Neuronal stem cell (in vitro differentiated cells): ENCODE measurements at regions not wholly inside any gene's neighbourhood (a gene's known extent, or its start where the extent isn't known, plus 50 kb on each side); places are given as distances from the start of the nearest gene placed in this dataset.

Source experiments
- DNase-seq: peaks from one replicate; pipeline ENCODE4 v3.0.0-alpha.2; 2013; ENCODE audit warnings: low spot score
- H2AFZ ChIP-seq: one replicate; pipeline ENCODE4 v1.6.1; 2013; ENCODE audit warnings: mild to moderate bottlenecking, low read length, inconsistent platforms
- H2AK5ac ChIP-seq: 2 replicates; pipeline ENCODE4 v1.6.1; 2013; ENCODE audit warnings: low read depth, mild to moderate bottlenecking, inconsistent platforms, low read length, moderate library complexity, mixed read lengths
- H2BK120ac ChIP-seq: 2 replicates; pipeline ENCODE4 v1.6.1; 2013; ENCODE audit warnings: low read depth, mild to moderate bottlenecking, inconsistent platforms, low read length, moderate library complexity, mixed read lengths
- H2BK12ac ChIP-seq: one replicate; pipeline ENCODE4 v1.6.1; 2013; ENCODE audit warnings: low read length, inconsistent platforms
- H2BK15ac ChIP-seq: 2 replicates; pipeline ENCODE4 v1.6.1; 2013; ENCODE audit warnings: mild to moderate bottlenecking, low read length, inconsistent platforms, mixed read lengths
- H2BK5ac ChIP-seq: one replicate; pipeline ENCODE4 v1.6.1; 2013; ENCODE audit warnings: inconsistent platforms, mild to moderate bottlenecking, low read length, moderate library complexity
- H3K14ac ChIP-seq: one replicate; pipeline ENCODE4 v1.6.1; 2013; ENCODE audit warnings: low read length, inconsistent platforms
- H3K18ac ChIP-seq: 2 replicates; pipeline ENCODE4 v1.6.1; 2013; ENCODE audit warnings: low read length, inconsistent platforms
- H3K23ac ChIP-seq: 2 replicates; pipeline ENCODE4 v1.6.1; 2013; ENCODE audit warnings: low read depth, mild to moderate bottlenecking, mixed read lengths, low read length, inconsistent platforms; ENCODE audit not compliant: poor library complexity
- H3K27ac ChIP-seq: replicated peaks from 3 replicates; pipeline ENCODE4 v1.5.1; 2013; ENCODE audit warnings: low read length, inconsistent platforms
- H3K27me3 ChIP-seq, 3 experiments: 2 replicates each; pipeline ENCODE4 v1.6.1; 2013; ENCODE audit warnings: low read length in 3 of 3, mild to moderate bottlenecking in 2 of 3, inconsistent platforms in 1 of 3, low read depth in 1 of 3, mixed read lengths in 1 of 3, moderate library complexity in 1 of 3; ENCODE audit not compliant: control insufficient read depth in 3 of 3, insufficient read depth in 3 of 3
- H3K36me3 ChIP-seq, 2 donors: replicated peaks in 1 of 2; 2 replicates each; pipeline ENCODE4 v1.6.1; 2013; ENCODE audit warnings: low read length in 2 of 2; ENCODE audit not compliant: control insufficient read depth in 2 of 2, insufficient read depth in 2 of 2
- H3K4ac ChIP-seq: 2 replicates; pipeline ENCODE4 v1.6.1; 2013; ENCODE audit warnings: inconsistent platforms, mild to moderate bottlenecking, low read length, moderate library complexity
- H3K4me1 ChIP-seq, 2 donors: 1 replicate in 1 of 2; 2 replicates in 1 of 2; pipeline ENCODE4 v1.6.1; 2013; ENCODE audit warnings: low read length in 2 of 2, low read depth in 1 of 2; ENCODE audit not compliant: control insufficient read depth in 2 of 2, insufficient read depth in 1 of 2
- H3K4me2 ChIP-seq: one replicate; pipeline ENCODE4 v1.6.1; 2013; ENCODE audit warnings: mild to moderate bottlenecking, low read length, inconsistent platforms; ENCODE audit not compliant: insufficient read depth, poor library complexity, severe bottlenecking
- H3K4me3 ChIP-seq, 2 donors: 2 replicates each; pipeline ENCODE4 v1.5.1; 2013; ENCODE audit warnings: low read length in 2 of 2, mild to moderate bottlenecking in 2 of 2, inconsistent platforms in 1 of 2, moderate library complexity in 1 of 2
- H3K79me1 ChIP-seq: one replicate; pipeline ENCODE4 v1.6.1; 2013; ENCODE audit warnings: low read depth, mild to moderate bottlenecking, inconsistent platforms, low read length, moderate library complexity
- H3K9ac ChIP-seq: one replicate; pipeline ENCODE4 v1.6.1; 2013; ENCODE audit warnings: mild to moderate bottlenecking, low read depth, low read length, inconsistent platforms; ENCODE audit not compliant: poor library complexity
- H3K9me3 ChIP-seq, 2 donors: replicated peaks in 1 of 2; 2 replicates each; pipeline versions ENCODE3 to v1.6.1; 2013; ENCODE audit warnings: low read length in 2 of 2, mild to moderate bottlenecking in 2 of 2, inconsistent platforms in 1 of 2, low read depth in 1 of 2, mixed read lengths in 1 of 2, moderate library complexity in 1 of 2; ENCODE audit not compliant: control insufficient read depth in 2 of 2, insufficient read depth in 1 of 2
- H4K8ac ChIP-seq: one replicate; pipeline ENCODE4 v1.6.1; 2013; ENCODE audit warnings: low read depth, mild to moderate bottlenecking, inconsistent platforms, low read length, moderate library complexity
- H4K91ac ChIP-seq: one replicate; pipeline ENCODE4 v1.6.1; 2013; ENCODE audit warnings: low read length, low read depth, mild to moderate bottlenecking, inconsistent platforms; ENCODE audit not compliant: poor library complexity
- WGBS, 2 donors: extraction: QIAGEN DNeasy Blood & Tissue Kit; methylation state at CpG; one replicate each; pipeline ENCODE4 v1.1.7; 2013; ENCODE audit warnings: missing lambda C conversion rate in 2 of 2, mixed read lengths in 1 of 2; ENCODE audit not compliant: insufficient read length in 2 of 2, insufficient replicate concordance in 1 of 2; ENCODE audit errors: extremely low coverage in 2 of 2; 5-methylcytosine and 5-hydroxymethylcytosine counted together

- Histone ChIP-seq H3K4me3 (no peak overlapping the region), H3K18ac (no peak overlapping the region)
- WGBS, 2 donors = no CpG with 5 or more reads among the region's 5 CpGs
Measured at GRCh38 chr3:174720717-174721116, 138.4 kb upstream of the NAALADL2 start.

GRCh38 chr3:174725303-174725702 is 133.8 kb upstream of the NAALADL2 start:
- no CpG with 5 or more reads among the region's 3 CpGs for WGBS, 2 donors
- no peak overlapping the region for H3K27ac ChIP-seq
- H3K27me3 ChIP-seq = no peaks in the 10 kb centered on the region
- no peak overlapping the region for H2BK12ac ChIP-seq
- H3K18ac ChIP-seq = no peak overlapping the region
- no peaks in the 10 kb centered on the region for H3K36me3 ChIP-seq
- H3K4ac ChIP-seq = no peak overlapping the region
- no peak overlapping the region for H3K4me3 ChIP-seq
- no peaks in the 10 kb centered on the region for H3K79me1 ChIP-seq
- H3K9me3 ChIP-seq = no peaks in the 10 kb centered on the region
- H2BK120ac ChIP-seq = no peak overlapping the region
- no peak overlapping the region for H3K9ac ChIP-seq
- no peak overlapping the region for H2AFZ ChIP-seq
- H2BK15ac ChIP-seq = no peak overlapping the region
- H4K91ac ChIP-seq = no peak overlapping the region
- DNase-seq = no peak
- no peak overlapping the region for H3K14ac ChIP-seq
- H3K4me1 ChIP-seq = no peaks in the 10 kb centered on the region
- no peak overlapping the region for H3K4me2 ChIP-seq
- no peak overlapping the region for H4K8ac ChIP-seq
- no peak overlapping the region for H3K23ac ChIP-seq
- no peak overlapping the region for H2AK5ac ChIP-seq
- H2BK5ac ChIP-seq = no peak overlapping the region

More at GRCh38 chr3:174720717-174721116, 138.4 kb upstream of the NAALADL2 start:
- Histone ChIP-seq H3K4me2 (no peak overlapping the region), H2AK5ac (no peak overlapping the region), H3K36me3 (no peaks in the 10 kb centered on the region), H4K8ac (no peak overlapping the region), H2BK5ac (no peak overlapping the region), H3K27me3 (no peaks in the 10 kb centered on the region), H3K27ac (no peak overlapping the region), H3K4ac (no peak overlapping the region), H3K9ac (no peak overlapping the region), H3K79me1 (no peaks in the 10 kb centered on the region), H3K9me3 (no peaks in the 10 kb centered on the region), H2BK15ac (no peak overlapping the region), H2AFZ (no peak overlapping the region), H3K23ac (no peak overlapping the region), H4K91ac (no peak overlapping the region), H3K4me1 (no peaks in the 10 kb centered on the region), H2BK12ac (no peak overlapping the region), H3K14ac (no peak overlapping the region), H2BK120ac (no peak overlapping the region)
- no peak for DNase-seq

- Histone ChIP-seq H2BK15ac (no peak overlapping the region), H3K4me2 (no peak overlapping the region), H3K9me3 (peaks cover 4 to 7% of the 10 kb centered on the region in 2 donors), H3K27me3 (no peaks in the 10 kb centered on the region), H4K91ac (no peak overlapping the region), H3K4me3 (no peak overlapping the region), H3K36me3 (no peaks in the 10 kb centered on the region), H3K14ac (no peak overlapping the region), H4K8ac (no peak overlapping the region), H3K18ac (no peak overlapping the region), H2AFZ (no peak overlapping the region), H2BK120ac (no peak overlapping the region), H3K9ac (no peak overlapping the region), H3K23ac (no peak overlapping the region), H3K27ac (no peak overlapping the region), H3K4me1 (peaks cover 0 to 4% of the 10 kb centered on the region in 2 donors), H3K4ac (no peak overlapping the region), H3K79me1 (no peaks in the 10 kb centered on the region), H2AK5ac (no peak overlapping the region), H2BK5ac (no peak overlapping the region), H2BK12ac (no peak overlapping the region)
- no CpG with 5 or more reads among the region's 3 CpGs for WGBS, 2 donors
- DNase-seq = no peak
Measured at GRCh38 chr3:174737966-174738365, 121.2 kb upstream of the NAALADL2 start.

- Histone ChIP-seq H3K4me1 (no peaks in the 10 kb centered on the region), H3K79me1 (no peaks in the 10 kb centered on the region), H3K27me3 (no peaks in the 10 kb centered on the region), H2AK5ac (no peak overlapping the region), H3K27ac (no peak overlapping the region), H2AFZ (no peak overlapping the region), H3K4me3 (no peak overlapping the region), H3K18ac (no peak overlapping the region), H3K4ac (no peak overlapping the region), H3K23ac (no peak overlapping the region), H3K9me3 (peaks cover 2% of the 10 kb centered on the region in 2 donors), H3K14ac (no peak overlapping the region), H4K8ac (no peak overlapping the region), H4K91ac (no peak overlapping the region), H3K9ac (no peak overlapping the region), H2BK5ac (no peak overlapping the region), H3K4me2 (no peak overlapping the region), H2BK12ac (no peak overlapping the region), H3K36me3 (no peaks in the 10 kb centered on the region), H2BK120ac (no peak overlapping the region), H2BK15ac (no peak overlapping the region)
- no CpG with 5 or more reads among the region's 2 CpGs for WGBS, 2 donors
- no peak for DNase-seq
Measured at GRCh38 chr3:174749143-174749542, 110.0 kb upstream of the NAALADL2 start.
